ENCODE measurements at regions not wholly inside any gene's neighbourhood (a gene's known extent, or its start where the extent isn't known, plus 50 kb on each side); places are given as distances from the start of the nearest gene placed in this dataset.

DNA sequence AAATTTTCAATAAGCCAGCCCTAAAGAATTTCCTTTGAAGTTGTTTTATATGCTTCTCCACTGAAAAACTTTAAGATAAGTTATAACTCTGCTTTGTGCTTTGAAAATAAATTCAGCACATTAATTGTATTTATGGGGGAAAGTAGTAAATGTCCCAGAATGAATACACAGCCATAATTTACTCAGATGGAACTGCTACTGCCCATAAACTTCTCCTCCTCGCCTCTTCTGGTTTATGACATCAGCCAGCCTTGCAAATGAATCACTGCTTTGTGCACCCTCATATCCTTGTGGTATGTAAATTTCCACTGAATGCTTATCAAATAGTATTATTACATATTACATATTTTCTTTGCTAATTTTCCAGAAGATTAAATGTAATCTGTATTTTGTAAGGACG is 302.0 kb downstream of the DIPK2A start:
- H3K27me3 Mint-ChIP-seq (ENCODE audit: unreplicated experiment): no peaks in the 10 kb centered on the region
- H3K4me1 Mint-ChIP-seq (ENCODE audit: low read depth, unreplicated experiment): no peaks in the 10 kb centered on the region
- intact Hi-C loops (cut with micrococcal nuclease; ENCODE audit: unreplicated experiment): no loop called here
- H3K27ac Mint-ChIP-seq (ENCODE audit: unreplicated experiment): no peak overlapping the region
- CTCF ChIA-PET: no interaction called here
- H3K4me3 Mint-ChIP-seq (ENCODE audit: low read depth, unreplicated experiment): no peak overlapping the region
- no peak for DNase-seq
- H3K9me3 Mint-ChIP-seq (ENCODE audit: low read depth, unreplicated experiment): no peaks in the 10 kb centered on the region
- no TSS peak for BruUV-seq (replicated peaks)
- TF ChIP-seq, protein P1, sequence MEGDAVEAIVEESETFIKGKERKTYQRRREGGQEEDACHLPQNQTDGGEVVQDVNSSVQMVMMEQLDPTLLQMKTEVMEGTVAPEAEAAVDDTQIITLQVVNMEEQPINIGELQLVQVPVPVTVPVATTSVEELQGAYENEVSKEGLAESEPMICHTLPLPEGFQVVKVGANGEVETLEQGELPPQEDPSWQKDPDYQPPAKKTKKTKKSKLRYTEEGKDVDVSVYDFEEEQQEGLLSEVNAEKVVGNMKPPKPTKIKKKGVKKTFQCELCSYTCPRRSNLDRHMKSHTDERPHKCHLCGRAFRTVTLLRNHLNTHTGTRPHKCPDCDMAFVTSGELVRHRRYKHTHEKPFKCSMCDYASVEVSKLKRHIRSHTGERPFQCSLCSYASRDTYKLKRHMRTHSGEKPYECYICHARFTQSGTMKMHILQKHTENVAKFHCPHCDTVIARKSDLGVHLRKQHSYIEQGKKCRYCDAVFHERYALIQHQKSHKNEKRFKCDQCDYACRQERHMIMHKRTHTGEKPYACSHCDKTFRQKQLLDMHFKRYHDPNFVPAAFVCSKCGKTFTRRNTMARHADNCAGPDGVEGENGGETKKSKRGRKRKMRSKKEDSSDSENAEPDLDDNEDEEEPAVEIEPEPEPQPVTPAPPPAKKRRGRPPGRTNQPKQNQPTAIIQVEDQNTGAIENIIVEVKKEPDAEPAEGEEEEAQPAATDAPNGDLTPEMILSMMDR (IDR thresholded peaks at IDR 0.05; ENCODE audit: unreplicated experiment): no peak
- H3K36me3 Mint-ChIP-seq (ENCODE audit: insufficient read depth, unreplicated experiment): no peaks in the 10 kb centered on the region

- no peak for DNase-seq
- H3K36me3 Mint-ChIP-seq (ENCODE audit: insufficient read depth, unreplicated experiment): no peaks in the 10 kb centered on the region
- intact Hi-C loops (cut with micrococcal nuclease; ENCODE audit: unreplicated experiment): no loop called here
- H3K4me1 Mint-ChIP-seq (ENCODE audit: low read depth, unreplicated experiment): peaks cover 9% of the 10 kb centered on the region
- no TSS peak for BruUV-seq (replicated peaks)
- H3K4me3 Mint-ChIP-seq (ENCODE audit: low read depth, unreplicated experiment): no peak overlapping the region
- CTCF ChIA-PET: no interaction called here
- H3K9me3 Mint-ChIP-seq (ENCODE audit: low read depth, unreplicated experiment): no peaks in the 10 kb centered on the region
- TF ChIP-seq, protein P1 (IDR thresholded peaks at IDR 0.05; ENCODE audit: unreplicated experiment): no peak
- H3K27me3 Mint-ChIP-seq (ENCODE audit: unreplicated experiment): no peaks in the 10 kb centered on the region
- no peak overlapping the region for H3K27ac Mint-ChIP-seq (ENCODE audit: unreplicated experiment)
These were observed 303.4 kb downstream of the DIPK2A start for GRCh38 chr3:144275005-144275404.

- H3K9me3 Mint-ChIP-seq (ENCODE audit: low read depth, unreplicated experiment): no peaks in the 10 kb centered on the region
- no peak overlapping the region for H3K27ac Mint-ChIP-seq (ENCODE audit: unreplicated experiment)
These were observed 310.7 kb downstream of the DIPK2A start for GRCh38 chr3:144282313-144282712.

DNA sequence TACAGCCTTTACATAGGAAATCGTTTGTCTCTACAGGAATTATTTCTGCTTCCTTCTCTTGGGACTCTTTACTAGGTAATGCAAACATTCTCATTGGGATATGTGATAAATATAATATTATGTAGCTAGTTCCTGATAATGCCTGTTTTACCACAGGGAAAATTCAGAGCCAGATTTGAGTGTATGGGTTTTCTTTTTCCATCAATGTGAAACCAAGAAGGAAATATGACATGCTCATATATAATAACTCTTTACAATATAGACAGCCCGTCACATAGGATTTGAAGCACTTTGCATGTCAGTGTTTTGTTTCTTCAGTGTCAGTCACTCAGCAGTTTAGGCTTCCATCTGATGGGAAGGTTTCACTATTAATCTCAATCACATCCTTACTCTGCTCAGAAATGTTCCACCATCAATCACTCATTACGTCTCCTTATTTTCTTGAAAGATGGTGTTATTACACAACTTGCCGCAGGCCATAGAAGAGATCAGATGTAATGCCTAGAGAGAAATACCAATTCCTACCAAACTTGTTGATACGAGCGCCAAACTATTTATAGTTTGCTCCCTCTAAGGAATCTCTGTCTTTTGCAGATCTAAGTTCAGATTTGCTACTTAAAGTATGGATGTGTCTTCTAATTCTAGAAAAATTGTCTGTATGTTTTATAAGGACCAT is 314.8 kb downstream of the DIPK2A start:
- TF ChIP-seq, protein P1 (IDR thresholded peaks at IDR 0.05; ENCODE audit: unreplicated experiment): no peak
- CTCF ChIA-PET: no interaction called here
- Mint-ChIP-seq H3K36me3 (ENCODE audit: insufficient read depth, unreplicated experiment) (no peaks in the 10 kb centered on the region), H3K27me3 (ENCODE audit: unreplicated experiment) (no peaks in the 10 kb centered on the region), H3K4me3 (ENCODE audit: low read depth, unreplicated experiment) (no peak overlapping the region), H3K4me1 (ENCODE audit: low read depth, unreplicated experiment) (no peaks in the 10 kb centered on the region), H3K9me3 (ENCODE audit: low read depth, unreplicated experiment) (no peaks in the 10 kb centered on the region), H3K27ac (ENCODE audit: unreplicated experiment) (no peak overlapping the region)
- intact Hi-C loops (cut with micrococcal nuclease; ENCODE audit: unreplicated experiment): no loop called here
- no peak for DNase-seq
- no TSS peak for BruUV-seq (replicated peaks)

More at GRCh38 chr3:144282313-144282712, 310.7 kb downstream of the DIPK2A start:
- H3K27me3 Mint-ChIP-seq (ENCODE audit: unreplicated experiment): no peaks in the 10 kb centered on the region
- BruUV-seq (replicated peaks): no TSS peak
- H3K36me3 Mint-ChIP-seq (ENCODE audit: insufficient read depth, unreplicated experiment): no peaks in the 10 kb centered on the region
- CTCF ChIA-PET: no interaction called here
- intact Hi-C loops (cut with micrococcal nuclease; ENCODE audit: unreplicated experiment): no loop called here
- TF ChIP-seq, protein P1 (IDR thresholded peaks at IDR 0.05; ENCODE audit: unreplicated experiment): no peak
- no peak overlapping the region for H3K4me3 Mint-ChIP-seq (ENCODE audit: low read depth, unreplicated experiment)
- no peak for DNase-seq
- peaks cover 9% of the 10 kb centered on the region for H3K4me1 Mint-ChIP-seq (ENCODE audit: low read depth, unreplicated experiment)

All from Calu3 (cell line).